HPDE6-E6E7 (cell line): ENCODE measurements at regions not wholly inside any gene's neighbourhood (a gene's known extent, or its start where the extent isn't known, plus 50 kb on each side); places are given as distances from the start of the nearest gene placed in this dataset.

Experiments
- DNase-seq: peaks from one replicate; pipeline ENCODE4 v3.0.0; 2011; ENCODE audit warnings: missing footprints; ENCODE audit errors: extremely low spot score

DNA sequence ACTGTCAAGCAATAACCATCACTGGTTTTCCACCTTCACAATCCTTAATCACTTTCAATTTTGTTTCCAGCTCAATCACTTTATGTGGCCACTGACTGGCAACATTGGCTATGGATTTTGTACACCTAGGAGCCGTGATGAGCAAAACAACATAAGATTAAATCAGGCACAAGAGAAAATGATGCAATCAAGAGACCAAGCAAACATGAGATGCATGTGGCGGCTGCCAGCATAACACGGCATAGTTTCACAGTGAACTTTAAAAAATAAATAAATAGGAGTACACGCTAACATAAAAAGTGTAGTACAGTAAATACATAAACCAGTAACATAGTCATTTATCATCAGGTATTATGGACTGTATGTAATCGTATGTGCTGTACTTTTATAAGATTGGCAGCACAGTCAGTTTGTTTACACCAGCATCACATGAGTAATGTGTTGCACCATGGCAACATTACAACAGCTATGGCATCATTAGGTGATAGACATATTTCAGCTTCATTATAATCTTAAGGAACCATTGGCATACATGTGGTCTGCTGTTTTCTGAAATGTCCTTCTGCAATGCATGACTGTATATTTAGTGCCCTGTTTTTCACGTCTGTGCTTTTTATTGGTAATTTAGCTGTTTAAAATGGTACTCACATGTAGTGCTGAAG, 83.3 kb upstream of the PRDM11 start:
- DNase-seq: no peak

DNA sequence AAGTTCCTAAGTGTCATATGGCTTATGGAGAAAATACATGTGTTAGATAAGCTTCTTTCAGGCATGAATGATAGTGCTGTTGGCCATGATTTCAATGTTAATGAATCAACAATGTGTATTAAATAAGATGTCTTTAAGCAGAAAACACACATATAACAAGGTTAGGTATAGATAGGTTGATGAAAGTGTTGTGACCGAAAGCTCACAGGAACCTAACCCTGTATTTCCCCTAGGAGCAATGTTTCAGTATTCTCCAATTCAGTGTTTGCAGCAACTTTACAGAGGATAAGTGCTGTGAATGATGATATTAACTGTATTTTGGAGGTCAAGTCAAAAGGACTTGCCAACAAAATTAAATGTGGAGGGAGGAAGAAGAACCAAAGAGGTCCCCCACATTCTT, 82.8 kb upstream of the PRDM11 start:
- DNase-seq: no peak

- DNase-seq: no peak
Measured at GRCh38 chr11:45067966-45068365, 78.5 kb upstream of the PRDM11 start.

DNA sequence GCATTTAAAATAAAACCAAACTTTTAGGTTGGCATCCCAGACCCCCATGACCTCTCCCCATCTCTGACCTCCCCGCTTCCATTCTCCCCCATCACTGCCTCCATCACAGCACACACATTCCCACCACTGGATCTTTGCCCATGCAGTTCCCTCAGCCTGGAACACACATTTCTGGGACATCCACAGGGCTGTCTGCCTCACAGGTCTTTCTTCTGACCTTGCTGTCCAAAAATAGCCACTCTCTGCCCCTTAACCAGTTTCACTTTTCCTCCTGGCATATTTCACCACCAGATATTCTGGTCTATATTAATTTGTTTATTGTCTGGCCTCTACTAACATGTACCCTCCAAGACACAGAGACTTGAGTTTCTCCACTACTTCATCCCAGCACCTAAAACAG, 75.2 kb upstream of the PRDM11 start:
- DNase-seq: no peak

DNA sequence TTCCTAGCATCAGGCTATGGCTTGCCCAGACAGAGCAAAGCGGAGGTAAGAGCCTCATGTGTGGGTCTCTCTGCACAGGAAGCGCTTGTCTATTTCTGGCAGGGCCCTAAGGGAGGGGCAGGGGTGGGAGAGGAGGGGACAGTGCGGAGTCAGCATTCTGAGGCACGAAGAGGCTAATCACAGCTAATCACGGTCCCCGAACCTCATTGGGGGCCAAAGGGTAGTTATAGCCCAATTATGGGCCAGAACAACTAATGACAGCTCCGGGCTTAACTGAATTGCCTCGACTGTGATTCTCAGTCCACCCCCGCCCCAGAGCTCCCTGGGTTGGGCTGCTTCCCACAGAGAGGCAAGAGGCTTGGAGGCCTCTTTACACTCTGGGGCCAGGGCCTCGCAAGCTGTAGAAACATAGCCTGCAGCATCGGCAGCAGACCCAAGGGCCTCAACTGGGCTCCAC, 72.7 kb upstream of the PRDM11 start:
- no peak for DNase-seq

- no peak for DNase-seq
Measured at GRCh38 chr11:45075519-45075918, 70.9 kb upstream of the PRDM11 start.

GRCh38 chr11:45075952-45076351, 70.5 kb upstream of the PRDM11 start:
- DNase-seq: no peak

DNA sequence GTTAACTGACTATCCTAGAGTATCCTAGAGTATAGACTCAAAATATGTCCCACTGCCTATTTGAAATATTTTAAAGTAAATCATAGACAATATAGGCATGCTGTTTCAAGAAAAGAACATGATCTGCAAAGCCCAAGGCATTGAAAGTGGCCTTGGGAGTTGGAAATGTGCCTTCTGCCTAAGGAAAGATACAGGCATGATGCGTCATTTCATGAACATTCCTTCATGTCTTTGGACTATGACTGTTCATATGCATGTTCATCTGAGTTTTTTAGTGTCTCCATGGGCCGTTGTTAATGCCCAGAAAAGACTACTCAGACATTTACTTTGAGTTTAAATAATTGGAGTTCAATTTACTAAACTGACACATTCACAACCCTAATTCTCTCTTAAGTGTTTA, 69.7 kb upstream of the PRDM11 start:
- no peak for DNase-seq

- no peak for DNase-seq
Measured at GRCh38 chr11:45078236-45079074, 68.0 kb upstream of the PRDM11 start.

- no peak for DNase-seq
Measured at GRCh38 chr11:45079075-45079444, 67.4 kb upstream of the PRDM11 start.

GRCh38 chr11:45079567-45079942, 66.9 kb upstream of the PRDM11 start:
- no peak for DNase-seq

DNA sequence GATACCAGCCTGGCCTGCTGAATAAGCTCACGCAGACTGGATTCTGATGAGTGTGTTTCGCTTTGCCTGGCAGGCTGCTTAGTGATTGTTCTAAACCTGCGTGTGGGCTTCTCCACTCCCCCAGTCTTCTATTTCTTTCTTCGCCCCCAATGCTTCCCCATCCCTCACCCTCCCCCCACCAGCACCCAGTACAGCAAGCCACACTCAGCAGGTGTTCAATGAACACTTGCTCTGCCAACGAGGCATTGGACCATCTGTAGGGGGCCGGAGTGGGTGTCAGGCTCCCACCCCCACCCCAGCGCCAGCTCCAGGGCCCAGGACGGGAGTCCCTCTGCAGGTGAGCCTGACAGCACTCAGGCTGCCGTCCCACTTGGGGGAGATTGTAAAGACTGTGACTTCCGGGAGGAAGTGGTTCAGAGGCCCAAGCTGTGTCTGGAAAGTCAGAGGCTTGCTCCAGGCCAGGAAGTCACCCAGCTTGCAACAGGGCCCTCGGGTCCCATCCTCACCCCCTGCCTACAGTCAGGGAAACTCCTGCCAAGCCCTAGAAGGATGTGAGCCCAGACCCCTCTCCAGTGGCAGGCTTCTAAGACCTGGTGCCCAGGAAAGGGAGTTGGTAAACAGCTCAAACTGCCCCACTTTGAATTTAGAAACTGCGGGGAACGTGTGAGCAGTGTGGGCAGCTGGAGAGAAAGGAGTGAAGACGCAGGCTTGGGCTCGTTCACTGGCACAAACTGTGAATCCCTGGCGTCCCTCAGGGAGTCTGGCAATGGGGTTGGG, 66.3 kb upstream of the PRDM11 start:
- DNase-seq: no peak

DNA sequence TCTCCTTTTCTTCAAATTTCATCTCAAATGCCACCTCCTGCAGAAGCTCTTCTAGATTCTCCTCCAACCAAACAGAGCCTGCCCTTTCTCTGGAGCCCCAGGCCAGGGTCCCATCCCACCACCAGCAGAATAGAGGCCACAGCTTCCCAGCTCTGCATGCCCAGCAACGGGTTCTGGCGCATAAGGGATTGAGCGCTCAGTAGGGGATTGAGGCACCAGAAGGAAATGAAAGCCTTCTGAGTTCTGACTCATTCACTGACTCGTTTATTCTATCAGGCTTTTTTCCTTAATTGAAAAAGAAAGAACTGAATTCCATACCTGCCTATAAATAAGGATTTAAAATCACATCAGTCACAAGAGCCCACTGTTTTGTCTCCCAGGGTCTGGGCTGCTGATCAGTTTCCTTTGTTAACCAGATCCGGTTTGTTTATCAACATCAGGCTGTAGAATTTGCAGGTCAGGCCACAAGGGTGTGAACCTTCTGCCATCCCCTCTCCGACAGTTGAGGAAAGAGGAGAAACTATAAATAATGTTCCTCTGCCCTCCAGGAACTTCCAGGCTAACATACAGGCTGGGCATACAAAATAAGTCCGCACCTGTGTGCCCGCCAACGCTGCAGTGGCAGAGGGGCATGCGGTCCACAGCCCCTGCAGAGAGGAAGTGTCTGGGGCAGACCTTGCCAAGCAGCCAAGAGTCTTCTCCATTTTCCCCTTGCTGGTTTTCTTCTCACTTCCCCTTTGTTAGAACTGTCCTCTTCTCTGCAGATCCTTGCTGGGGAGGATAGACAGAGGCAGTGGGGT, 63.5 kb upstream of the PRDM11 start:
- no peak for DNase-seq

DNA sequence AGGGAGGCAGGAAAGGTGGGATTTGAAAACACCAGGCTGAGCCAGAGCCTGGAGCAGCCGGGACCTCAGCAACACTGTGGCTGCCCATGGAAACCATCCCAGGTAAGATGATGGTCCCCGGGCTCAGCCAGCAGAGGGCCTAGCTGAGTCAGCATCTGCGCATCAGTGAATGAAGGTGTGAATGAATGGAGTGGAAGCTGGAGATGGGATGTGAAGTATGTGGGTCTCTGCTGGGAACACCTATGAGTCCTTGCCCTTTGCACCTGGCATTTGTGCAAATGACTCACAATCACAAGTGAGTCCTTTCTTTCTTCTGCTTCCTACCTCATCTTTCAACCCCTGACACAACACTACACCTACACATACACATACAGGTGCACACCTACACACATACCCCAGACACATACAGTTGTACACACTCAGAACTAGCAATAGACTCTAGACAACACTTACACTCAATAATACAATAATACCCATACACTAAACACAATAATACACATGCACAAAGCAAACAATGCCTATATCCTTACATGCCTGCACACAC, 62.8 kb upstream of the PRDM11 start:
- peak; percentile 15 for DNase-seq

GRCh38 chr11:45085646-45086501, 60.6 kb upstream of the PRDM11 start:
- no peak for DNase-seq

DNA sequence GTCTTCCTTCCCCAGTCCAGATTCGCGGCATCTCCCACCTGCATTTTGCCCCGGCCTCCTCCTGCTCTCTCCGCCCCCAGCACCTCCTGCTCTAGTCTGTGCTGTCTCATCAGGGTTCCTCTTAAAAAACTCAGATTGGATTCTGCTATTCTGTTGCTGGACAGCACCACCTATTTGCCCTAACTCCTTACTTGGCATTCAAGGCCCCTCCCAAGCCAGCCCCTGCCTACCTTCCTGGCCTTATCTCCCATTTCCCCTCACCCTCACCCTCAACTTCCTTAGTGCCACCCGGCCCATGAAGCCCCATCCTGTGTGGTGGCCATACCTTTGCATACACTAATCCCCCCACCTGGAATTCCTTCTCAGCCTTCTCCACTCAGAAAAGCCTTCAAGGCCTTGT, 59.9 kb upstream of the PRDM11 start:
- no peak for DNase-seq

GRCh38 chr11:45087086-45087899, 59.1 kb upstream of the PRDM11 start:
- DNase-seq: no peak

DNA sequence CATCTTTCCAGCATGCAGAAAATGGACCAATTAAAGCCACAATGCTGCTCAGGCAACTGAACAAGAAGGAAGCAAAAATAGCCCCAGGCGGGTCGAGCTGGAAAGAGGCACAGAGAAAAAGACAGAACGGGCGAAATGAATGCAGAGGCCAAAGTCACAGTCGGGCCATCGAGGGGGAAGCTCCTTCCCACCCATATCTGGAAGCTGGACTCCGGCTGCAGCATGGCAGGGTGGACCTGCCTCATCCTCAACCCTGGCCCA, 58.6 kb upstream of the PRDM11 start:
- no peak for DNase-seq

- no peak for DNase-seq
Measured at GRCh38 chr11:45089251-45089650, 57.2 kb upstream of the PRDM11 start.
